ENCODE measurements at regions not wholly inside any gene's neighbourhood (a gene's known extent, or its start where the extent isn't known, plus 50 kb on each side); places are given as distances from the start of the nearest gene placed in this dataset.

- no peak for ATAC-seq
Observed at GRCh38 chr5:67496051-67496450, 299.5 kb upstream of the CD180 start.

- no peak for ATAC-seq
Observed at GRCh38 chr5:67495072-67495471, 298.5 kb upstream of the CD180 start.

GRCh38 chr5:67494186-67494855 lies 297.7 kb upstream of the CD180 start:
- no peak for ATAC-seq

- peak in 1 of 2 donors; percentile 13 for ATAC-seq
Observed at GRCh38 chr5:67493676-67494075, 297.1 kb upstream of the CD180 start.

GRCh38 chr5:67490543-67491321 lies 294.1 kb upstream of the CD180 start:
- no peak for ATAC-seq

- no peak for ATAC-seq
Observed at GRCh38 chr5:67488885-67489284, 292.3 kb upstream of the CD180 start.

- no peak for ATAC-seq
Observed at GRCh38 chr5:67487862-67488261, 291.3 kb upstream of the CD180 start.

GRCh38 chr5:67483453-67484030 lies 286.9 kb upstream of the CD180 start:
- no peak for ATAC-seq

GRCh38 chr5:67481362-67481761 lies 284.8 kb upstream of the CD180 start:
- no peak for ATAC-seq

- ATAC-seq, result no peak
Observed at GRCh38 chr5:67478337-67478736, 281.7 kb upstream of the CD180 start.

- ATAC-seq, result no peak
Observed at GRCh38 chr5:67476995-67477394, 280.4 kb upstream of the CD180 start.

- ATAC-seq, result no peak
Observed at GRCh38 chr5:67476531-67476930, 279.9 kb upstream of the CD180 start.

- no peak for ATAC-seq
Observed at GRCh38 chr5:67475489-67475888, 278.9 kb upstream of the CD180 start.

GRCh38 chr5:67474597-67475238 lies 278.1 kb upstream of the CD180 start:
- ATAC-seq, result no peak

GRCh38 chr5:67467110-67467509 lies 270.5 kb upstream of the CD180 start:
- no peak for ATAC-seq

- no peak for ATAC-seq
Observed at GRCh38 chr5:67465537-67466207, 269.1 kb upstream of the CD180 start.

GRCh38 chr5:67462147-67462546 lies 265.5 kb upstream of the CD180 start:
- no peak for ATAC-seq

- ATAC-seq, result no peak
Observed at GRCh38 chr5:67459253-67459652, 262.7 kb upstream of the CD180 start.

GRCh38 chr5:67455970-67456369 lies 259.4 kb upstream of the CD180 start:
- ATAC-seq, result no peak

GRCh38 chr5:67454957-67455561 lies 258.5 kb upstream of the CD180 start:
- ATAC-seq, result no peak

- no peak for ATAC-seq
Observed at GRCh38 chr5:67453111-67453905, 256.7 kb upstream of the CD180 start.
